ENCODE measurements at regions not wholly inside any gene's neighbourhood (a gene's known extent, or its start where the extent isn't known, plus 50 kb on each side); places are given as distances from the start of the nearest gene placed in this dataset.
"Not testable (repeated sequence)": the region's sequence is repeated elsewhere in the genome, so short reads cannot be mapped to it uniquely, and the experiment has no call there.

- no peak for DNase-seq (ENCODE audit: low spot score)
Observed at GRCh38 chr4:20122198-20122988, 129.3 kb upstream of the SLIT2 start.

- DNase-seq (ENCODE audit: low spot score): no peak
Observed at GRCh38 chr4:20119141-20119540, 132.6 kb upstream of the SLIT2 start.

- DNase-seq (ENCODE audit: low spot score): no peak
Observed at GRCh38 chr4:20109391-20109790, 142.3 kb upstream of the SLIT2 start.

GRCh38 chr4:20106921-20107320, 144.8 kb upstream of the SLIT2 start:
- no peak for DNase-seq (ENCODE audit: low spot score)

DNA sequence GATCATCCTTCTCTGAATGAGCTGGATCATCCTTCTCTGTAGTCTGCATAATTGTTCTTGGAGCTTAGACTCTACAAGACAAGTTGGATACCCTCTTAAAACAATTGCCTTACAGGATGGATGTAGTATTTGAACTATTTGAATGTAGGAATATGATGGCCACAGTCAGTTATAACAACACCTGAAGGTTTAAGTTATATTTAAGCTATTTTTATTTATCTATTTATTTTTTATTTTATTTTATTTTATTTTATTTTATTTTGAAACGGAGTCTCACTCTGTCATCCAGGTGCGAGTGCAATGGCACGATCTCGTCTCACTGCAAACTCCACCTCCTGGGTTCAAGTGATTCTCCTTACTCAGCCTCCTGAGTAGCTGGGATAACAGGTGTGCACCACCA, 149.9 kb upstream of the SLIT2 start:
- no peak for DNase-seq (ENCODE audit: low spot score)

DNA sequence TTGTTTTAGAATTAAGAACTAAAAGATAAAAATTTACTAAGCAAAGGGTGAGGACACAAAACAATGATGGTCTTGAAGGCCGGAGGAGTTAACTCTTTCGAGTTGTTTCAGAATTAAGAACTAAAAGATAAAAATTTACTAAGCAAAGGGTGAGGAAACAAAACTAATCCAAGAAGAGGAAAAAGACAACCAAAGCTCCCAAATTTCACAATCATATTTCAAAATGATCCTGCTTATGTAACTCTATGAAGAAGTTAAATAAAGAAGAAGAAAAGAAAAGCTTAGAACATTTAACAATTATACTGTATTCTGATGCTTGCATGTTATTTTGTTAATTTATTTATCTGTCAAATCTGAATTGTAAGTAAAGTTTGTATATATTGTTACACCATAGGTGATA, 154.8 kb upstream of the SLIT2 start:
- DNase-seq (ENCODE audit: low spot score): no peak

DNA sequence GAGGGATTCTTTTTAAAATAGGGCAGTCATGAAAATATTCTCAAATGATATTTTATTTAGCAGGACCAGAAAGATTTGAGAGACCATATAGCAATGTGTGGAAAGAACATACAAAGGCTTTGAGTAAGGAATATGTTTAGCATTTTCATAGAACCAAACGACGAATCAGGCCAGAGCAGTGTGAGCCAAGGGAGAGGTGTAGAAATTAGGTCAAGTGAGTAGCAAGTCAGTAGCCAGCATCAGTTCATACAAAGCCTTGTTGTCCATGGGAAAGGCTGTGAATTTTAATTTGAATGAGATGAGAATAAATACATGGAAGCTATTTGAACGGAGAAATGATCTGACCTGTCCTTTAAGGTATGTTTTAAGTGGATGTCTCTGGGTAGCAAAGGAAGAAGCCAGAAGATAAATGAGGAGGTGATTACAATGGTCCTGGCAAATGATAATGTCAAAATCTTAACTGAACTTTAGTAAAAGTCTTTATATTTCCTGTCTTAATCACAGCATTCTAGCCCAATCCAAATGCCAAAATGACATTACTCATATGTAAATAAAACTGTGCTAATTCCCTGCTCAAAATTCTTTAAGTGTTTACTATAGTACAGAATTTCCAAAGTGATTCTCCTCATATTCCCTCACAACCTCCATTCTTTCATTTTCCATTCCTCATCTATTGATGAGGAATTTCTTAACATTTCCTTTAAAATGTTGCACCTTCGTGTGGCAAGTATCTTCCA, 155.7 kb upstream of the SLIT2 start:
- DNase-seq (ENCODE audit: low spot score): no peak

GRCh38 chr4:20091781-20092180, 159.9 kb upstream of the SLIT2 start:
- no peak for DNase-seq (ENCODE audit: low spot score)

DNA sequence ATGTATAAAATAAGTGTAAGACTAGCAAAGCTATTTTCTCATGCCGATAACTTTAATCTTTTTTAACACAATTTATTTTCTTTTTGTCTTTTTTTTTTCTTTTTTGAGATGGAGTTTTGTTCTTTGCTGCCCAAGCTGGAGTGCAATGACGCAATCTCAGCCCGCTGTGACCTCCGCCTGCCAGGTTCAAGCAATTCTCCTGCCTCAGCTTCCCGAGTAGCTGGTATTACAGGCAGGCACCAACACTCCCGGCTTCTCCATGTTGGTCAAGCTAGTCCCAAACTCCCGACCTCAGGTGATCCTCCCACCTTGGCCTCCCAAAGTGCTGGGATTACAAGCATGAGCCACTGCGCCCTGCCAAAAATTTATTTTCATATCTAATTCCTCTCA, 164.2 kb upstream of the SLIT2 start:
- no peak for DNase-seq (ENCODE audit: low spot score)

GRCh38 chr4:20086799-20087521, 164.7 kb upstream of the SLIT2 start:
- no peak for DNase-seq (ENCODE audit: low spot score)

DNA sequence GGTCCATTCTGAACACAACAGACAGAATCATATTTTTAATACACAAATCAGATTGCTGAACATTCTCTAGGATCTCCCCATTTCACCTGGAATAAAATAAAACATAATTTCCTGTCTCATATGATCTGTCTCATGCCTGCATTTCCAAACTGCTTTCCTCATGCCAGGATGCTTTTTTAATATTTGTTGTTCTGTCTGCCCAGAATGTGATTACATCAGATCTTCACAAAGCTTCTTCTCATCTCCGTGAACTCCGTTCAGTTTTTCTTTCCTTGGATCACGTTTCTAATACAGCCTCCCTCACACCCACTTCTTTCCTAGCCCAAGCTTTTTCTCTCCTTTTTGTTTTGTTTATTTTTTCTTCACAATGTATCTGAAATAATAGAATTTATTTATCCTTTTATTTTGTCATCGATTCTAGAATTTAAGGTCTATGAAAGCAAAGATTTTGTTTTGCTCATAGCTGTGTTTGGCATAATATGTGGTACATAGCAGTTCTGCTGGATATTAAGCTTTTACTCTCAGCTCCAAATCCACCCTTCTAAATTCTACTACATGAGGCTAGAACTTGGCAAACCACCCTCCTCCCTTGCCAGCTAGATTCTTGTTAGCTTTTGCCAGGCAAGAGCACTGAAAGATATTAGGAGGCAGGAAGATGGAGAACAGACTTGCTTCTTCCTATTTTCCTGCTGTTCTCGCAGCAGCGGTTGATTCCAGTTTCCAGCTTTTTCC, 165.5 kb upstream of the SLIT2 start:
- no peak for DNase-seq (ENCODE audit: low spot score)

GRCh38 chr4:20085653-20086052, 166.1 kb upstream of the SLIT2 start:
- DNase-seq (ENCODE audit: low spot score): no peak

DNA sequence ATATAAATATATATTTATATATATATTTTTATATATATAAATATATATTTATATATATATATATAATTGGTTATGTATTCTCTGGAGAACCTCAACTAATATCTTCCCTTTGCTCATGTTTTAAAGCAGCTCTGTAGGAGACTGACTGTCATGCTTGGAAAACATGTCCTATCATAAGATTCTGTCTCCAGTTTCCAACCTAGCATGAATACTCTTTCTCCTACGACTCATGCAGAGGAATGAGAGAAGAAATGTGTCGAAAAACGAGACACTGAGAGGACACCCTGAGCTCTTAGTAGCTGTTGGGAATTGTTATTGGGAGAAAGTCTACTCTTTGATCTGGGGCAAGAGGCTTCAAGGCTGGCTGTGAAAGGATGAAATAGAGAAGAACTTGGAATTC, 166.5 kb upstream of the SLIT2 start:
- DNase-seq (ENCODE audit: low spot score): no peak

DNA sequence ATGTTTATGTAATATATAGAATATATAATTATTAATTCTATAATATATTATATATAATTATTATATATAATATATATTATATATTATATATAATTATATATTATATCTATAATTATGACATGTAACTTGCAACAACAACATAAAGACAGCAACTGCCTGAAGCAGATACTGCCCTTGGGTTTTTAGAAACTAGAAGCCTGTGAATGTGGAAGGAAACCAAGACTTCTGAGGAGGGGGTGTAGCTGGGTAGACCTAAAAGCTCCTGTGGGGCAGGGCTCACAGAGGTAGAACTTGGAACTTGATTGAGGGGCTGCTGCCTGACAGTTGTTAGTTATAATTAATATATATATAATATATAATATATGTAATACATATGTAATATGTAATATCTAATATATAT, 167.2 kb upstream of the SLIT2 start:
- no peak for DNase-seq (ENCODE audit: low spot score)

DNA sequence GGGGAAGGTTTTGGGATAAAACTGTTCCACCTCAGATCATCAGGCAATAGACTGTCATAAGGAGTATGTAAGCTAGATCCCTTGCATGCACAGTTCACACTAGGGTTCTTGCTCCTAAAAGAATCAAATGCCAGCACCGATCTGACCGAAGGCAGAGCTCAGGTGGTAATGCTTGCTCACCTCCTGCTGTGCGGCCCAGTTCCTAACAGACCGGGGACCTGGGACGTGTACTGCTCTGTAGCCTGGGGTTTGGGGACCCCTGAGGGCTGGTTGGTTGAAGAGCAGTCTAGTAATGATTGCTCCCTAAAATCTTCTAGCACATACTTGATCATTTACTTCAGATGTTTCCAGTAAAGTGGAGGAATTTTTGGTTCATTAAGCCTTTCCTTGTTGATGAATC, 173.1 kb upstream of the SLIT2 start:
- DNase-seq (ENCODE audit: low spot score): no peak

GRCh38 chr4:20075248-20075871, 176.3 kb upstream of the SLIT2 start:
- DNase-seq (ENCODE audit: low spot score): no peak

GRCh38 chr4:20074450-20074849, 177.3 kb upstream of the SLIT2 start:
- DNase-seq (ENCODE audit: low spot score): no peak

GRCh38 chr4:20065952-20066351, 185.8 kb upstream of the SLIT2 start:
- no peak for DNase-seq (ENCODE audit: low spot score)

- not testable (repeated sequence) for DNase-seq (ENCODE audit: low spot score)
Observed at GRCh38 chr4:20062857-20063256, 188.8 kb upstream of the SLIT2 start.

GRCh38 chr4:20062054-20062453, 189.7 kb upstream of the SLIT2 start:
- DNase-seq (ENCODE audit: low spot score): no peak

DNA sequence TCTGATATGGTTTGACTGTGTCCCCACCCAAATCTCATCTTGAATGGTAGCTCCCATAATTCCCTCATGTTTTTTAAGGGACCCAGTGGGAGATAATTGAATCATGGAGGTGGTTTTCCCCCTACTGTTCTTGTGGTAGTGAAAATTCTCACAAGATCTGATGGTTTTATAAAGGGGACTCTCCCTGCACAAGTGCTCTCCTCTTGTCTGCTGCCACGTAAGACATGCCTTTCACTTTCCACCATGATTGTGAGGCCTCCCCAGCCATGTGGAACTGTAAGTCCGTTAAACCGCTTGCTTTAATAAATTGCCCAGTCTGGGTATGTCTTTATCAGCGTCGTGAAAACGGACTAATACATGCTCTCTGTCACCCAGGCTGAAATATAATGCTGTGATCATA, 200.9 kb upstream of the SLIT2 start:
- no peak for DNase-seq (ENCODE audit: low spot score)

DNA sequence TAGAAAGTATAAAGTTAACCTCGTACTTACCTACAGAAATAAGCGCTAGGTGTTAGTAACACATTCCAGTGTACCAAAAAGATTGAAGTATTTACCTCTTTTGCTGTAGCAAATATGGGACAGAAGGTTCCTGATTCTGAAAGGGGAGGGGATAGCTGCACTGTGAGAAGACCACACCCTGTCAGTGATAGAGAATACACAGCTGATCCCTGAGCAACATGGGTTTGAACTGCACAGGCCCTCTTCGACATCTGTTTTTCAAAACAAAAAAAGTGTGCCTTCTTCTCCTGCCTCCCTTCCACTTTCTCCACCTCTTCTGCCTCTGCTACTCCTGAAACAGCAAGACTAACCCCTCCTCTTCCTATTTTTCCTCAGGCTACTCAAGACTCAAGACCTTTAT, 201.8 kb upstream of the SLIT2 start:
- no peak for DNase-seq (ENCODE audit: low spot score)
